Activated CD4-positive, alpha-beta T cell treated with anti-CD3 and anti-CD28 coated beads, Interleukin-2, amount 10 ng/mL, durations not matched to agents 24 days and 14 days (primary cell): ENCODE measurements at regions not wholly inside any gene's neighbourhood (a gene's known extent, or its start where the extent isn't known, plus 50 kb on each side); places are given as distances from the start of the nearest gene placed in this dataset.

Source experiments
- DNase-seq: peaks from one replicate; pipeline ENCODE4 v3.0.0; 2022
- H3K27ac Mint-ChIP-seq: one replicate; pipeline ENCODE4 v1.8.0; 2022; ENCODE audit warnings: mild to moderate bottlenecking, mixed read lengths
- H3K27me3 Mint-ChIP-seq: one replicate; pipeline ENCODE4 v1.8.0; 2022; ENCODE audit warnings: mixed read lengths
- H3K36me3 Mint-ChIP-seq: one replicate; pipeline ENCODE4 v1.8.0; 2022; ENCODE audit warnings: low read depth, mild to moderate bottlenecking, mixed read lengths
- H3K4me1 Mint-ChIP-seq: one replicate; pipeline ENCODE4 v1.8.0; 2021; ENCODE audit warnings: mixed read lengths
- H3K4me3 Mint-ChIP-seq: one replicate; pipeline ENCODE4 v1.8.0; 2022; ENCODE audit warnings: mild to moderate bottlenecking, moderate library complexity, mixed read lengths
- H3K9me3 Mint-ChIP-seq: one replicate; pipeline ENCODE4 v1.8.0; 2021; ENCODE audit warnings: mixed read lengths
- intact Hi-C: fragments of 100-400 bp; cut with micrococcal nuclease; formaldehyde crosslinking; loops from one replicate; pipeline ENCODE4 v1.15.1; 2023

DNA sequence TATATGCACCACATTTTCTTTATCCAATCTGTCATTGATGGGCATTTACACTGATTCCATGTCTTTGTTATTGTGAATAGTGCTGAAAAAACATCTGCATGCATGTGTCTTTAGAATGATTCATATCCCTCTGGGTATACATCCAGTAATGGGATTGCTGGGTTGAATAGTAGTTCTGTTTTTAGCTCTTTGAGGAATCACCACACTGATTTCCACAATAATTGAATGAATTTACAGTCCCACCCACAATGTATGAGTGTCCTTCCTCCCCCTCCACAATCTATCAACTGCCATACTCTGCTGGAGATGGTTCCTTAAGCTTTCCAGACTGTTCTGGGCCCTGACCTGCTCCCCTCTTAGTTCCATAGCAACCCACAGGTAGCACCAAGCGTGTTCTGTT lies 667.0 kb downstream of the LIG4 start:
- DNase-seq = no peak
- no peak overlapping the region for H3K27ac Mint-ChIP-seq
- H3K4me3 Mint-ChIP-seq = no peak overlapping the region
- intact Hi-C loops = no loop called here
- no peaks in the 10 kb centered on the region for H3K4me1 Mint-ChIP-seq
- no peaks in the 10 kb centered on the region for H3K9me3 Mint-ChIP-seq
- H3K36me3 Mint-ChIP-seq = no peaks in the 10 kb centered on the region
- no peaks in the 10 kb centered on the region for H3K27me3 Mint-ChIP-seq

GRCh38 chr13:107545946-107546502 lies 669.3 kb downstream of the LIG4 start:
- Mint-ChIP-seq H3K4me1 (no peaks in the 10 kb centered on the region), H3K9me3 (peaks cover 4% of the 10 kb centered on the region), H3K4me3 (no peak overlapping the region), H3K27ac (no peak overlapping the region), H3K36me3 (no peaks in the 10 kb centered on the region), H3K27me3 (no peaks in the 10 kb centered on the region)
- no peak for DNase-seq
- intact Hi-C loops = no loop called here

GRCh38 chr13:107534548-107534947 lies 680.8 kb downstream of the LIG4 start:
- no peaks in the 10 kb centered on the region for H3K9me3 Mint-ChIP-seq
- no peaks in the 10 kb centered on the region for H3K27me3 Mint-ChIP-seq

DNA sequence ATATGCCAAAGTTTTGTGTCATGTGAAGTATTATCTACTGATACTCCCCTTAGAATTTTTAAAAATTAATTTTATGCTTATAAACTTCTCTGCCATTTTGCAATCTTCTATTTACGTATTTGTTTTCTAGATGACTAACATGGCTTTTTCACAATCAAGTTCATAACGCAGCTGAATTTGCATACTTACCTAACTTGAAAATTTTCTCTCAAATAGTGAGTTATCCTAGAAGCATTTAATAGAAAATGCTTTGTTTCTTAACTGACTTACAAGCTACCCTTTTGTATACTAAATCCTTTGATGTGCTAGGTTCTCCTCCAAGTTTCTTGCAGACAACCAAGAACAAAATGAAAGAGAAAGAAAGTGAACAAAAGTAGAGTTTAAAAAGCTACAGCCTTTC lies 683.5 kb downstream of the LIG4 start:
- H3K36me3 Mint-ChIP-seq = no peaks in the 10 kb centered on the region
- H3K27ac Mint-ChIP-seq = no peak overlapping the region
- H3K27me3 Mint-ChIP-seq = no peaks in the 10 kb centered on the region
- no peaks in the 10 kb centered on the region for H3K4me1 Mint-ChIP-seq
- DNase-seq = no peak
- intact Hi-C loops = no loop called here
- H3K9me3 Mint-ChIP-seq = no peaks in the 10 kb centered on the region
- no peak overlapping the region for H3K4me3 Mint-ChIP-seq

More at GRCh38 chr13:107534548-107534947, 680.8 kb downstream of the LIG4 start:
- DNase-seq = no peak
- no peak overlapping the region for H3K4me3 Mint-ChIP-seq
- H3K36me3 Mint-ChIP-seq = no peaks in the 10 kb centered on the region
- intact Hi-C loops = no loop called here
- H3K27ac Mint-ChIP-seq = no peak overlapping the region
- H3K4me1 Mint-ChIP-seq = no peaks in the 10 kb centered on the region

DNA sequence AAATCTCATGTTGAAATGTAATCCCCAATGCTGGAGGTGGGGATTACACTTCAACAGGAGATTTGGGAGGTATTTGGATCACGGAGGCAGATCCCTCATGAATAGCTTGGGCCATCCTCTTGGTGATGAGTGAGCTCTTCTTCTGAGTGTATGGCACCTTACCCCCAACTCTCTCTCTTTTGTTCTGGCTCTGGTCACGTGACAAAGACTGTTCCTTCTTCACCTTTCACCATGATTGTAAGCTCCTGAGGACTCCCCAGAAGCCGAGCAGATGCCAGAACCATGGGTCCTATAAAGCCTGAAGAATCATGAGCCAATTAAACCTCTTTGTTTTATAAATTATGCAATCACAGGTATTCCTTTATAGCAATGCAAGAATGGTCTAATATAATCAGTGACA lies 684.2 kb downstream of the LIG4 start:
- no peak overlapping the region for H3K27ac Mint-ChIP-seq
- H3K27me3 Mint-ChIP-seq = no peaks in the 10 kb centered on the region
- DNase-seq = no peak
- H3K4me1 Mint-ChIP-seq = no peaks in the 10 kb centered on the region
- H3K36me3 Mint-ChIP-seq = no peaks in the 10 kb centered on the region
- H3K9me3 Mint-ChIP-seq = no peaks in the 10 kb centered on the region
- intact Hi-C loops = no loop called here
- H3K4me3 Mint-ChIP-seq = no peak overlapping the region

DNA sequence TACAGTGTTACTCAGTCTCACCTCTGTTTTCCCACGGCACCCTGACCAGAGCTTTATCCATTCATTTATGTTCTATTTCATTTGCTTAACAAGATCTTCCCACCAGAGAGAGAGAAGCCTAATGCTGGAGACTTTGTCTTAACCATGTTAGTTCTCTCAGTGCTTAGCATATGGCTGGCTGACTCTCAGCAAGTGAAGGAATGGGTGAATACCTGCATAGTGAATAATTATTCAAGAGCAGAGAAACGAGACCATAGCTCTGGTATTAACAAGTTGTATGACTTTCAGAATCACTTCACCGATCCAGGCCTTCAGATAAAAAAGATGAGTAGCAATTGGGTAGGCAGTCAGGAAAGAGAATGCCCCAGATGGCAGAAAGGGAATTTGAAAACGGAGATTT lies 686.3 kb downstream of the LIG4 start:
- H3K4me3 Mint-ChIP-seq = no peak overlapping the region
- DNase-seq = no peak
- H3K27me3 Mint-ChIP-seq = no peaks in the 10 kb centered on the region
- no peaks in the 10 kb centered on the region for H3K4me1 Mint-ChIP-seq
- intact Hi-C loops = no loop called here
- no peaks in the 10 kb centered on the region for H3K36me3 Mint-ChIP-seq
- H3K9me3 Mint-ChIP-seq = no peaks in the 10 kb centered on the region
- no peak overlapping the region for H3K27ac Mint-ChIP-seq

DNA sequence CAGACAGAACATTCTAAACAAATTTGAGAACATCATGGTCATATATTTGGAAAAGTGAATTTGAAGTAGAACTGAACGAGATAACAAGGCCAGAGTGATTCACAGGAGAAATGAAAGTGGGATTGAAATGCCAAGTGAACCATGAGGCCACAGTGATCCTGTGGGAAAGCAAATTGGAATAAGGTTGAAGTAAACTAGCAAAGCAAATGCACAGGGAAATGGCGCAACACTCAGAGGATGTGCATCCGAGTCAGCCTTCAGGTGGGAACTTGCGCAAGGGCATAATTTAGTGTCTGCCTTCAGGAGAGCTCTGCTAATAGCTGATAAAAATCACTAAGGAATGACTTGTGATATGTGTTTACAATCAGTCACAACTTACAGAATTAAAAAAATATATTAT lies 696.6 kb downstream of the LIG4 start:
- H3K9me3 Mint-ChIP-seq = no peaks in the 10 kb centered on the region
- intact Hi-C loops = no loop called here
- DNase-seq = no peak
- no peak overlapping the region for H3K27ac Mint-ChIP-seq
- no peaks in the 10 kb centered on the region for H3K36me3 Mint-ChIP-seq
- H3K4me3 Mint-ChIP-seq = no peak overlapping the region
- H3K27me3 Mint-ChIP-seq = no peaks in the 10 kb centered on the region
- H3K4me1 Mint-ChIP-seq = no peaks in the 10 kb centered on the region

- Mint-ChIP-seq H3K36me3 (no peaks in the 10 kb centered on the region), H3K27me3 (no peaks in the 10 kb centered on the region), H3K27ac (no peak overlapping the region), H3K9me3 (no peaks in the 10 kb centered on the region), H3K4me1 (no peaks in the 10 kb centered on the region), H3K4me3 (no peak overlapping the region)
- DNase-seq = no peak
- intact Hi-C loops = no loop called here
These were observed 697.0 kb downstream of the LIG4 start for GRCh38 chr13:107518292-107518691.

- no peak for DNase-seq
- no peaks in the 10 kb centered on the region for H3K4me1 Mint-ChIP-seq
- H3K36me3 Mint-ChIP-seq = no peaks in the 10 kb centered on the region
- H3K4me3 Mint-ChIP-seq = no peak overlapping the region
- H3K9me3 Mint-ChIP-seq = no peaks in the 10 kb centered on the region
- H3K27me3 Mint-ChIP-seq = no peaks in the 10 kb centered on the region
- H3K27ac Mint-ChIP-seq = no peak overlapping the region
- intact Hi-C loops = no loop called here
These were observed 698.8 kb downstream of the LIG4 start for GRCh38 chr13:107516517-107516916.

GRCh38 chr13:107512551-107512950 lies 702.8 kb downstream of the LIG4 start:
- H3K4me1 Mint-ChIP-seq = no peaks in the 10 kb centered on the region
- DNase-seq = no peak
- no peak overlapping the region for H3K4me3 Mint-ChIP-seq
- H3K27me3 Mint-ChIP-seq = no peaks in the 10 kb centered on the region
- no peak overlapping the region for H3K27ac Mint-ChIP-seq
- intact Hi-C loops = no loop called here
- H3K36me3 Mint-ChIP-seq = no peaks in the 10 kb centered on the region
- peaks cover 6% of the 10 kb centered on the region for H3K9me3 Mint-ChIP-seq

DNA sequence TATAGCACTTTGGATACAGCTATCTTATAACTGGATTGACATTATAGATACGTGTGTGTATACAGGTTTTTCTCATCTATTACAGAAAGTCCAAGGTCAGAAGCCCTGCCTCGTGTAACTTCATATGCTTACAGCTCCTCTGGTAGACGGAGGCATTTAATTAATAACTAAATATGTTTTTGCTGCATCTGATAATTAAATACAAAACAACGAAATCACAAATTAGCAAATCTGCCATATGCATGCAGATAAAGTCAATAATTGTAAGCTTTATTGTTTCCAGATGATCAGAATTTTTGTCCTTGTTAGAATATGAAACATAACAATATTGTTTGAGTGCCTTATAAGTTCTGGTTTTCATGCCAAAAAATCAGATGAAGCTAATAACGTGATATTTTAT lies 717.7 kb downstream of the LIG4 start:
- Mint-ChIP-seq H3K27ac (no peak overlapping the region), H3K27me3 (no peaks in the 10 kb centered on the region), H3K4me3 (no peak overlapping the region), H3K4me1 (no peaks in the 10 kb centered on the region), H3K9me3 (no peaks in the 10 kb centered on the region), H3K36me3 (no peaks in the 10 kb centered on the region)
- intact Hi-C loops = no loop called here
- DNase-seq = no peak

GRCh38 chr13:107493266-107493665 lies 722.1 kb downstream of the LIG4 start:
- intact Hi-C loops = no loop called here
- Mint-ChIP-seq H3K9me3 (peaks cover 2% of the 10 kb centered on the region), H3K4me3 (no peak overlapping the region), H3K4me1 (no peaks in the 10 kb centered on the region), H3K36me3 (no peaks in the 10 kb centered on the region), H3K27me3 (no peaks in the 10 kb centered on the region), H3K27ac (no peak overlapping the region)
- no peak for DNase-seq

DNA sequence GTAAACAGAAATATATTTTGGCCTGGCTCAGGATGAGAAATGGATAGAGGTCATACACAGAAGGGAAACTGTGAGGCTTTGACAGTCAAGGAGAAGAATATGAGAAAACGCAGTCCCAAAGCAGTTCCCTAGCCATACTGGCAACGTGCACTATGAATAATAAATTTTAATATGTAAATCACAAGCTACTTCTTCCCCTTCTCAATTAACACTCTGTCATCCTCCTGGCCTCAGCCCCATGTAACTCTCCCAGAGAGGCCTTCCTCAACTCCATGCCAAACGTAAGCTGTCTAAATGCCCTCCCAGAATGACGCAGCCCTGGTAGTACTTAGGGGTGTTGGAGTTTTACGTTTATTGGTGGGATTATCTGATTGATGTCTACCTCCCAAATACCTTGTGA lies 732.6 kb downstream of the LIG4 start:
- H3K27ac Mint-ChIP-seq = no peak overlapping the region
- H3K9me3 Mint-ChIP-seq = peaks cover 3% of the 10 kb centered on the region
- intact Hi-C loops = no loop called here
- H3K27me3 Mint-ChIP-seq = no peaks in the 10 kb centered on the region
- DNase-seq = no peak
- H3K36me3 Mint-ChIP-seq = no peaks in the 10 kb centered on the region
- H3K4me3 Mint-ChIP-seq = no peak overlapping the region
- H3K4me1 Mint-ChIP-seq = no peaks in the 10 kb centered on the region

GRCh38 chr13:107480130-107480529 lies 735.2 kb downstream of the LIG4 start:
- Mint-ChIP-seq H3K27me3 (no peaks in the 10 kb centered on the region), H3K9me3 (peaks cover 3% of the 10 kb centered on the region), H3K36me3 (no peaks in the 10 kb centered on the region), H3K27ac (no peak overlapping the region), H3K4me1 (no peaks in the 10 kb centered on the region), H3K4me3 (no peak overlapping the region)
- intact Hi-C loops = no loop called here
- DNase-seq = no peak

- Mint-ChIP-seq H3K9me3 (peaks cover 2% of the 10 kb centered on the region), H3K27me3 (no peaks in the 10 kb centered on the region), H3K4me1 (no peaks in the 10 kb centered on the region), H3K36me3 (no peaks in the 10 kb centered on the region), H3K4me3 (no peak overlapping the region), H3K27ac (no peak overlapping the region)
- intact Hi-C loops = no loop called here
- DNase-seq = no peak
These were observed 737.5 kb downstream of the LIG4 start for GRCh38 chr13:107477772-107478379.
